Vagina (tissue), 2 donors: ENCODE measurements at regions not wholly inside any gene's neighbourhood (a gene's known extent, or its start where the extent isn't known, plus 50 kb on each side); places are given as distances from the start of the nearest gene placed in this dataset.
"Not testable (repeated sequence)": the region's sequence is repeated elsewhere in the genome, so short reads cannot be mapped to it uniquely, and the experiment has no call there.

Experiments used
- POLR2A ChIP-seq, 2 donors: fragments of 450-650 bp; IDR thresholded peaks; one replicate each; pipeline ENCODE4 v1.6.1; 2017; ENCODE audit warnings: antibody characterized with exemption in 2 of 2, mild to moderate bottlenecking in 2 of 2, moderate library complexity in 2 of 2
- POLR2AphosphoS5 ChIP-seq, 2 donors: sonication (generic); formaldehyde crosslinking; IDR thresholded peaks; one replicate each; pipeline ENCODE4 v1.9.0; 2017; ENCODE audit warnings: antibody characterized with exemption in 2 of 2, mild to moderate bottlenecking in 2 of 2, low read depth in 1 of 2; ENCODE audit not compliant: insufficient read depth in 1 of 2
- TF ChIP-seq, protein P1 (sequence below), 3 experiments: fragments of 450-650 bp in 2 of 3; fragments of 200-600 bp in 1 of 3; sonication (generic) in 1 of 3; IDR thresholded peaks; one replicate each; pipeline ENCODE4 v1.5.1; 2017 to 2019; ENCODE audit warnings: antibody characterized with exemption in 3 of 3, mild to moderate bottlenecking in 2 of 3, moderate library complexity in 2 of 3

DNA sequence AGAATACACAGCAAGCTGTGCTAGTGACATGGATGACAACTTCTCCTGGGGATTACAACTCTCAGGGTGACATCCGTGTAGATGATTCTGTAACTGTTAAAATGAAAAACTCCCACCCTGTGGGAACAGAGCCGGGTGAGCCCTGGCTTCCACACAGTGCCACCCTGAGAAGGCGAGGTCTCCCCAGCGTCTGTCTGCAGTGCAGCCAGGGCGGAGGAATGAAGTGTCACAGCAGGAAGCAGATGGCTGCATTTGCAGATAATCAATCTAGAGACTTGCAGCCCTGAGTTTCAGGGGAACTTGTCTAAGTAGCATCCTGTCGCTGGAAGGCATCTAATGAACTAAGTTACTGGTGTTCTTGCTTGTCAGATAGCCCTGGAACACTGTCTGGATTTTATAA, 56.5 kb upstream of the UNC93A start:
- TF ChIP-seq, protein P1, sequence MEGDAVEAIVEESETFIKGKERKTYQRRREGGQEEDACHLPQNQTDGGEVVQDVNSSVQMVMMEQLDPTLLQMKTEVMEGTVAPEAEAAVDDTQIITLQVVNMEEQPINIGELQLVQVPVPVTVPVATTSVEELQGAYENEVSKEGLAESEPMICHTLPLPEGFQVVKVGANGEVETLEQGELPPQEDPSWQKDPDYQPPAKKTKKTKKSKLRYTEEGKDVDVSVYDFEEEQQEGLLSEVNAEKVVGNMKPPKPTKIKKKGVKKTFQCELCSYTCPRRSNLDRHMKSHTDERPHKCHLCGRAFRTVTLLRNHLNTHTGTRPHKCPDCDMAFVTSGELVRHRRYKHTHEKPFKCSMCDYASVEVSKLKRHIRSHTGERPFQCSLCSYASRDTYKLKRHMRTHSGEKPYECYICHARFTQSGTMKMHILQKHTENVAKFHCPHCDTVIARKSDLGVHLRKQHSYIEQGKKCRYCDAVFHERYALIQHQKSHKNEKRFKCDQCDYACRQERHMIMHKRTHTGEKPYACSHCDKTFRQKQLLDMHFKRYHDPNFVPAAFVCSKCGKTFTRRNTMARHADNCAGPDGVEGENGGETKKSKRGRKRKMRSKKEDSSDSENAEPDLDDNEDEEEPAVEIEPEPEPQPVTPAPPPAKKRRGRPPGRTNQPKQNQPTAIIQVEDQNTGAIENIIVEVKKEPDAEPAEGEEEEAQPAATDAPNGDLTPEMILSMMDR (IDR thresholded peaks at IDR 0.05) = not testable (repeated sequence)
- not testable (repeated sequence) for TF ChIP-seq POLR2A (IDR thresholded peaks at IDR 0.05); POLR2AphosphoS5 (IDR thresholded peaks at IDR 0.05; ENCODE audit: insufficient read depth in 1 of 2, low read depth in 1 of 2)
